ENCODE measurements at regions not wholly inside any gene's neighbourhood (a gene's known extent, or its start where the extent isn't known, plus 50 kb on each side); places are given as distances from the start of the nearest gene placed in this dataset.

DNA sequence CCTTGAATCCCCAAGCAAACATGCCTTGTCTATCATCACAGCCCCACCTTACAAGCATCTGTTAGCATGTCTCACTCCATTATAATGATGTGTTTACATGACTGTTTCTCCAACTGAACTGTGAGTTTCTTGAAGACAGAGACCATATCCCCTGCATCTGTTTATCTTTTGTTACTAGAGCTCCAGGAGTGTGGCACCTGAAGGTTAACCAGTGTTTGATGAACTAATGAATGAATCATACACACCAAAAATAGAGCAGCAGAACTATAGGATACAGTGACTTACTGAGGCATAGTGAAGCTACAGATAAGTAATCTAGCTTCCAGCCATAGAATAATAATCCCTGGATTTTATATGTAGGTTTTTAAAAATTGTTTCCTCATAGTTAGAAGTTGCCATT, 331.0 kb downstream of the PCDH7 start:
- H3K27ac ChIP-seq: no peak overlapping the region
- no peak for ATAC-seq (ENCODE audit: low FRiP score in 2 of 2)
- no peak overlapping the region for H3K4me3 ChIP-seq
- TF ChIP-seq EP300 (IDR thresholded peaks at IDR 0.05) (no peak), POLR2A (IDR thresholded peaks at IDR 0.05) (no peak), POLR2AphosphoS5 (IDR thresholded peaks at IDR 0.05) (no peak)
- TF ChIP-seq, protein P1, sequence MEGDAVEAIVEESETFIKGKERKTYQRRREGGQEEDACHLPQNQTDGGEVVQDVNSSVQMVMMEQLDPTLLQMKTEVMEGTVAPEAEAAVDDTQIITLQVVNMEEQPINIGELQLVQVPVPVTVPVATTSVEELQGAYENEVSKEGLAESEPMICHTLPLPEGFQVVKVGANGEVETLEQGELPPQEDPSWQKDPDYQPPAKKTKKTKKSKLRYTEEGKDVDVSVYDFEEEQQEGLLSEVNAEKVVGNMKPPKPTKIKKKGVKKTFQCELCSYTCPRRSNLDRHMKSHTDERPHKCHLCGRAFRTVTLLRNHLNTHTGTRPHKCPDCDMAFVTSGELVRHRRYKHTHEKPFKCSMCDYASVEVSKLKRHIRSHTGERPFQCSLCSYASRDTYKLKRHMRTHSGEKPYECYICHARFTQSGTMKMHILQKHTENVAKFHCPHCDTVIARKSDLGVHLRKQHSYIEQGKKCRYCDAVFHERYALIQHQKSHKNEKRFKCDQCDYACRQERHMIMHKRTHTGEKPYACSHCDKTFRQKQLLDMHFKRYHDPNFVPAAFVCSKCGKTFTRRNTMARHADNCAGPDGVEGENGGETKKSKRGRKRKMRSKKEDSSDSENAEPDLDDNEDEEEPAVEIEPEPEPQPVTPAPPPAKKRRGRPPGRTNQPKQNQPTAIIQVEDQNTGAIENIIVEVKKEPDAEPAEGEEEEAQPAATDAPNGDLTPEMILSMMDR (IDR thresholded peaks at IDR 0.05): no peak
- no peaks in the 10 kb centered on the region for H3K27me3 ChIP-seq
- no peaks in the 10 kb centered on the region for H3K4me1 ChIP-seq
- H3K9me3 ChIP-seq: no peaks in the 10 kb centered on the region
- H3K36me3 ChIP-seq: no peaks in the 10 kb centered on the region
- no peak for DNase-seq

DNA sequence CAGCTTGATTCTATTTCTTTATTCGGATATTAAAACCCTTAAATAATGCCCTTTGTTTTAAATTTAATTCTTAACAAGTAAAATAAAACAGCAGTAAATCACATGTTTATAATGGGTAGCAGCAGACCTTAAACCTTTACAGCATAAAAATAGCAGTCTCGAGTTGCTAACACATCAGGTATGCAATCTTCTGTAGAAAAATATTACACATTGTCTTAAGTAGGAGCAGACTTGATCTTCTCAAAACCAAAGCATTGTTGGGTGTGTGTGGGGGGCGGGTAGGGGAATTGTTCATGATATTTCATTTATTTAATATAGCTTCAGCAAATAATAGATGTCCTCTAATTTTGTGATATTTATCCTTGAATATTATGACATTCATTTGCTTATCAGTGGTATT, 331.4 kb downstream of the PCDH7 start:
- no peak overlapping the region for H3K27ac ChIP-seq
- WGBS, 2 donors: 45 to 55% methylated on average over 3 of the region's 3 CpGs
- no peaks in the 10 kb centered on the region for H3K4me1 ChIP-seq
- no peak overlapping the region for H3K4me3 ChIP-seq
- no peaks in the 10 kb centered on the region for H3K27me3 ChIP-seq
- DNase-seq (no peak), ATAC-seq (ENCODE audit: low FRiP score in 2 of 2) (no peak)
- no peaks in the 10 kb centered on the region for H3K36me3 ChIP-seq
- TF ChIP-seq POLR2A (IDR thresholded peaks at IDR 0.05): no peak
- TF ChIP-seq POLR2AphosphoS5 (IDR thresholded peaks at IDR 0.05): no peak
- H3K9me3 ChIP-seq: no peaks in the 10 kb centered on the region

DNA sequence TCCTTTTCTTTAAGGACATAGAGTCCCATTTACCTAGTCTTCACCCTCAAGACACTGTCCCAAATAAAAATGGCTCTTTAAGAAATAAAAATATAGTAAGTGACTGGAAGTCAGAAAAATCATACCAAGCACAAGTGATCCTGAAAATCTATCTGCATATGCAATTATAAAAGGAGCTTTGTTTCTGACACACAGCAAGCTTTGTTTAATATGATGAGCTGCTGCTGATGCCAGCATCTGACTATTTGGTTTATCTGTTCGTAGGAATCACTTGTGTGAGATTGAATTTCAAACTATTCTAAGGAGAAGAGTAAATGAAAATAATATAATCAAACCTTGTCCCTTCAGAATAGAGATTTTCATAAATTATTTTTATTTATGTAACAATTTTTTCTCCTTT, 332.4 kb downstream of the PCDH7 start:
- ATAC-seq (ENCODE audit: low FRiP score in 2 of 2): no peak
- Histone ChIP-seq H3K36me3 (no peaks in the 10 kb centered on the region), H3K27ac (no peak overlapping the region), H3K4me3 (no peak overlapping the region), H3K9me3 (no peaks in the 10 kb centered on the region), H3K4me1 (no peaks in the 10 kb centered on the region), H3K27me3 (no peaks in the 10 kb centered on the region)
- WGBS, 2 donors: 73 to 90% methylated on average over 1 of the region's 1 CpG
- TF ChIP-seq POLR2AphosphoS5 (IDR thresholded peaks at IDR 0.05) (no peak), POLR2A (IDR thresholded peaks at IDR 0.05) (no peak), EP300 (IDR thresholded peaks at IDR 0.05) (no peak)
- TF ChIP-seq, protein P1 (IDR thresholded peaks at IDR 0.05): no peak
- no peak for DNase-seq

DNA sequence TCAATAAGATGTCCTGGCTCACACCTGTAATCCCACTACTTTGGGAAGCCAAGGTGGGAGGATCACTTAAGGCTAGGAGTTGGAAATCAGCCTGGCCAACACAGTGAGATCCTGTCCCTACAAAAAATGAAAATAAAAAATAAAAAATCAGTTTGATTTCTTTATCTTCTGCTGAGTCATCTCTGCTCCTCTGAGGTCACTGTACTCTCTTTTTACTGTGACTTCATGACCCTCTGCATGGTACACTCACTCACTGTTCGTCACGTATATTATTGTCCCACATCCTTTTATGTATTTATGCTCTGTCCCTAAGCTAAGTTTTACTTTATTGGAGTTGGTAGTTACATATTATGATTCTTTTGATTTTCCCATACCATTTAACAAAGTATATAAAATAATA, 333.3 kb downstream of the PCDH7 start:
- WGBS, 2 donors: 88 to 94% methylated on average over 2 of the region's 2 CpGs
- no peaks in the 10 kb centered on the region for H3K36me3 ChIP-seq
- ATAC-seq (ENCODE audit: low FRiP score in 2 of 2) (no peak), DNase-seq (no peak)
- TF ChIP-seq EP300 (IDR thresholded peaks at IDR 0.05) (no peak), POLR2A (IDR thresholded peaks at IDR 0.05) (no peak)
- TF ChIP-seq, protein P1 (IDR thresholded peaks at IDR 0.05): no peak
- H3K27ac ChIP-seq: no peak overlapping the region
- H3K4me3 ChIP-seq: no peak overlapping the region
- no peaks in the 10 kb centered on the region for H3K27me3 ChIP-seq
- H3K9me3 ChIP-seq: no peaks in the 10 kb centered on the region
- H3K4me1 ChIP-seq: no peaks in the 10 kb centered on the region

DNA sequence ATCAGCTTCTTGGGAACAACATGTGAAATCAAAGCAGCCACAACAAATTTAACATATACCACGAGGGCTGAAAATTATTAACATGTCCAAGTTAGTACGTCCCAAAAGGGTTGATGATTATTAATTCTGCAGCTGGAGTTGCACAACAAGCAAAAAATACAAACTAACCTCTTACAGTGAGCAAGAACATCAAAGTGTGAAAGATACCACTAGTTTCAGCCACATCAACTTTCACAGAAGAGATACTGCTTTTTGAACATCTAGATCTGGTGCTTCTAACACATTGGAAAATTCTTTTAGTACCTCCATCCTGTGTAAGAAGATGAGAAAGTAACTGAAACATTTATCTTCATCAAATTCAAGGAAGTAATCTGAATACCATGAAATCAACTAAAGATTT, 334.1 kb downstream of the PCDH7 start:
- Histone ChIP-seq H3K27ac (no peak overlapping the region), H3K36me3 (no peaks in the 10 kb centered on the region), H3K9me3 (no peaks in the 10 kb centered on the region), H3K4me3 (no peak overlapping the region), H3K27me3 (no peaks in the 10 kb centered on the region), H3K4me1 (no peaks in the 10 kb centered on the region)
- 72 to 83% methylated on average over 2 of the region's 2 CpGs for WGBS, 2 donors
- TF ChIP-seq, protein P1 (IDR thresholded peaks at IDR 0.05): no peak
- TF ChIP-seq EP300 (IDR thresholded peaks at IDR 0.05) (no peak), POLR2A (IDR thresholded peaks at IDR 0.05) (no peak), POLR2AphosphoS5 (IDR thresholded peaks at IDR 0.05) (no peak)
- DNase-seq (no peak), ATAC-seq (ENCODE audit: low FRiP score in 2 of 2) (no peak)
